ENCODE measurements at regions not wholly inside any gene's neighbourhood (a gene's known extent, or its start where the extent isn't known, plus 50 kb on each side); places are given as distances from the start of the nearest gene placed in this dataset.

DNA sequence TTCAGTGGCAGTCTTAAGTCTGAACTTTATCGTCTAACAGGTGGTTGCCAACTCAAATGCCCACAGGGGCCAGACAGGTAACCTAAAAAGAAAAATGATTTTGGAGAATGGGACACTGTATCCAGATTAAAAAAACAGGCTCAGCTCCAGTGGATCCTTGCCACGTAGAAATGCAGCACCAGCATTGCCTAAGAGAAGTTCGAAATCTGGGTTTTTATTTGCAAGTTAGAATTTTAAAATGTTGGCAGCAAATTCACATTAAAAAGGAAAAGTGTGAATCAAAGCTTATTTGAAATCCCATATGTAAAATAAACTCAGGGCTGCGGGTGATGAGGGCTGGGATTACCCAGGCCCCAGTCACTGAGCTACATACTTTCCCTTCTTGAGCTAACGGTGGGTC is 408.5 kb upstream of the SUCLG2 start:
- no peak overlapping the region for H3K4me3 ChIP-seq
- TF ChIP-seq POLR2AphosphoS5 (IDR thresholded peaks at IDR 0.05; ENCODE audit: borderline replicate concordance, low read depth, low read length) = no peak
- TF ChIP-seq FOXP2 (optimal IDR thresholded peaks at IDR 0.05; ENCODE audit: control extremely low read depth, extremely low read length, insufficient read depth) = no peak

DNA sequence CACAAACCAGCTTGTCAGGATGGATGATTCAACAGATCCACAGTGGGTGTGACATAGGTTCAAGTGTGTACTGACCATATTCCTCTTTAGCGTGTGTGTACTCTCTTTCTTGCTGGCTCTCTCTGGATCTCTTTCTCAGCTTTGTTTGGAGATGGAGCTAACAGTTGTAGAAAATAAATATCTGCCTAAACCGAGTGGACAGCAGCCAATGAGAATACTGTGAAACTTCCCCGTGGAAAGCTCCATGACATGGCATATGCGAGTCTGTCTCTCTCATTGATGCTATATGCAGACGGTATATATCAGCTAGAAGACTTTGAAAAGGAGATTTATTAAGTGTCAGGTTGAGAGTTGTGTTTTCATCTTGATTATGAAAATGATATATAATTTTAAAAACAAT is 406.5 kb upstream of the SUCLG2 start:
- Histone ChIP-seq H3K9me3 (ENCODE audit: low read depth, low read length) (no peaks in the 10 kb centered on the region), H3K27ac (no peak overlapping the region), H3K4me3 (no peak overlapping the region), H3K9ac (ENCODE audit: insufficient read length) (no peak overlapping the region), H3K36me3 (ENCODE audit: insufficient read depth, low read length) (no peaks in the 10 kb centered on the region)
- DNase-seq (ENCODE audit: low read depth, low spot score) = no peak
- TF ChIP-seq POLR2AphosphoS5 (IDR thresholded peaks at IDR 0.05; ENCODE audit: borderline replicate concordance, low read depth, low read length) (no peak), EZH2 (IDR thresholded peaks at IDR 0.05) (no peak), FOXP2 (optimal IDR thresholded peaks at IDR 0.05; ENCODE audit: control extremely low read depth, extremely low read length, insufficient read depth) (no peak)

More for the DNA sequence above, 408.5 kb upstream of the SUCLG2 start:
- Histone ChIP-seq H3K9me3 (ENCODE audit: low read depth, low read length) (no peaks in the 10 kb centered on the region), H3K36me3 (ENCODE audit: insufficient read depth, low read length) (no peaks in the 10 kb centered on the region), H3K9ac (ENCODE audit: insufficient read length) (no peak overlapping the region), H3K27ac (no peak overlapping the region)
- no peak for DNase-seq (ENCODE audit: low read depth, low spot score)

DNA sequence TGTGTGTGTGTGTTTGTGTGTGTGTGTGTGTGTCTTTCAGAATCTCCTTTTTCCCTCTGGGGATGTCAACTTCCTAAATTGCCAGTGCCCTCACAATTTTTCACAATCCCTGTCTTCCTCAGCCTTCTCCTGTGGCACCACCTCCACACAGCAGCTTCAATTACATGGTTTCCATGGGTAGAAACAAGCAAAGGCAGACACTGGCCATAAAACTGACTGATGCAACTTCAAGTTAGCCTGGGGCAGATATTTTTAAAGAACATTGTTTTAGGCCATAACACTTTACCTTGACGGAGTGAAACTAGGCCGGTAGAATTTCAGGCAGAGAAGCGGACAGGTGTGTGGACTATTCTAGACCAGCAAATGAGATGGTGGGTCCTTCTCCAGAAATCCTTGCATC is 405.8 kb upstream of the SUCLG2 start:
- Histone ChIP-seq H3K27ac (no peak overlapping the region), H3K9ac (ENCODE audit: insufficient read length) (no peak overlapping the region), H3K36me3 (ENCODE audit: insufficient read depth, low read length) (no peaks in the 10 kb centered on the region), H3K4me3 (no peak overlapping the region), H3K9me3 (ENCODE audit: low read depth, low read length) (no peaks in the 10 kb centered on the region)
- DNase-seq (ENCODE audit: low read depth, low spot score) = no peak
- TF ChIP-seq POLR2AphosphoS5 (IDR thresholded peaks at IDR 0.05; ENCODE audit: borderline replicate concordance, low read depth, low read length) (no peak), EZH2 (IDR thresholded peaks at IDR 0.05) (no peak)

DNA sequence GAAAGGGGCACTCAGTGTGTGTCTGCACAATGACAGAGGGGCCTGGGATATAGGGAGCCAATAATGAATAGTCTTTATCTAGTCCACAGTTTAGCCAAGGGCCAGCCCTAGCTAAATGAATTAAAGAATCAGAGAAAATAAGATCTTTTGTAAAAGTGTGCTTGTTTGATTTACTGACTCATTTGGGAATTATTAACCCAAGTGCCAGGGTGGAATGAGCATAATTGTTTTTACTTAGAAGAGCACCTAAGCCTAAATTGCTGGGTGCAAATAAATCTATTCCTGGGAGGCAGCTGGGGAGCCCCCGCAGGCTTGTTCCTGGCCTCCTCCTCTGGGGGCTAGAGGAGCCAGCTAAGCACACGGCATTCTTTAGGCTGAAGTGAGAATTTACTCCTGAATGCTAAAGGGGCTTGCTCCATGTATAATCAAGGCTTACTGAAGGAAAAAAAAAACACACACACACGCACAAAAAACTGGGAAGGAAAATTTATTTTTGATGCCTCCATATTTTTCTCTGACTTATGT is 405.3 kb upstream of the SUCLG2 start:
- Histone ChIP-seq H3K9ac (ENCODE audit: insufficient read length) (no peak overlapping the region), H3K36me3 (ENCODE audit: insufficient read depth, low read length) (no peaks in the 10 kb centered on the region), H3K27ac (no peak overlapping the region), H3K4me3 (no peak overlapping the region), H3K9me3 (ENCODE audit: low read depth, low read length) (no peaks in the 10 kb centered on the region)
- no peak for DNase-seq (ENCODE audit: low read depth, low spot score)
- no peak for TF ChIP-seq POLR2AphosphoS5 (IDR thresholded peaks at IDR 0.05; ENCODE audit: borderline replicate concordance, low read depth, low read length)
- TF ChIP-seq FOXP2 (optimal IDR thresholded peaks at IDR 0.05; ENCODE audit: control extremely low read depth, extremely low read length, insufficient read depth) = no peak
- no peak for TF ChIP-seq EZH2 (IDR thresholded peaks at IDR 0.05)

DNA sequence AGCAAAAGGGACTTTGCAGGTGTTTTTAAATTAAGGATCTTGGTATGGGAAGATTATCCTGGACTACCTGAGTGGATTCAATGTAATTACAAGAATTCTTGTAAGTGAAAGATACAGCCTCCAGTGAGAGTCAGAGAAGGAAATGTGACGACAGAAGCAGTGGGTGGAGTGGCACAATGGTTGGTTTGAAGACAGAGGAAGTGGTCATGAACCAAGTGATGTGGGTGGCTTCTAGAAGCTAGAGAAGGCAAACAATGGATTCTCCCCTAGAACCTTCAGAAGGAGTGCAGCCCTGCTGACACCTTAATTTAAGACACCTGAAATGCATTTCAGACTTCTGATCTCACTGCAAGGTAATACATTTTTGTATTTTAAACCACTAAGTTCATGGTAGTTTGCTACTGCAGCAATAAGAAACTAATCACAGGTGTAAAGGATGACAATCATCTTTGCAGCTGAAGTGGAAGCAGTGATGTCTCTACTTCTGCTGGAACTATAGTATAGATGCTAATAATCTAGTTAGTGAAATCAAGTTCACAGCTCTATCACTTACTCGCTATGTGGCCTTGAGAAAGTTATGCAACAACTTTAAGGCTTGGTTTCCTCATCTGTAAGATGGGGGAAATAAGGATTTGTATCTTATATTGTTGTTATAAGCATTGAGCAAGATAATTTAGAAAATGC is 403.4 kb upstream of the SUCLG2 start:
- Histone ChIP-seq H3K4me3 (no peak overlapping the region), H3K27ac (no peak overlapping the region), H3K36me3 (ENCODE audit: insufficient read depth, low read length) (no peaks in the 10 kb centered on the region), H3K9me3 (ENCODE audit: low read depth, low read length) (no peaks in the 10 kb centered on the region), H3K9ac (ENCODE audit: insufficient read length) (no peak overlapping the region)
- no peak for DNase-seq (ENCODE audit: low read depth, low spot score)
- no peak for TF ChIP-seq POLR2AphosphoS5 (IDR thresholded peaks at IDR 0.05; ENCODE audit: borderline replicate concordance, low read depth, low read length)
- no peak for TF ChIP-seq EZH2 (IDR thresholded peaks at IDR 0.05)
- no peak for TF ChIP-seq FOXP2 (optimal IDR thresholded peaks at IDR 0.05; ENCODE audit: control extremely low read depth, extremely low read length, insufficient read depth)

DNA sequence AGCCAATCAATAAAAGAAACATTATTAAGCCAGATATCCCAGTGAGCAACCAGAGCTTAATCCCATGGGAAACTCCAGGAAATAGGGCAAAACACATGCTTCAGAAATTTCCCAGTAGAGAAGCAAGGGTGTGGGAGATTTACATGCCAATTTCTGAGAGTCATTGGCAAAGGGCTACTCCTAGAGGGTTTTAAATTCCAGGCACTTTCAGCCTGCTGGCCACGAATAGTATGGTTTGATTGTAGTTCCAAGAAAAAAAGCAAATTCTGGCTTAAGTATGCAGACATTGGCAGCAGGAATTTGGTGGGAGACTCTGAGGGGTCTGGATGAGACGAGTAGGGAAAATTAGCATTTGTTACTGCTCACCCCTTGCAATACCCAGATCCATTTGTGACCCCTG is 402.1 kb upstream of the SUCLG2 start:
- Histone ChIP-seq H3K4me3 (no peak overlapping the region), H3K36me3 (ENCODE audit: insufficient read depth, low read length) (no peaks in the 10 kb centered on the region), H3K9me3 (ENCODE audit: low read depth, low read length) (no peaks in the 10 kb centered on the region), H3K9ac (ENCODE audit: insufficient read length) (no peak overlapping the region), H3K27ac (no peak overlapping the region)
- DNase-seq (ENCODE audit: low read depth, low spot score) = no peak
- no peak for TF ChIP-seq POLR2AphosphoS5 (IDR thresholded peaks at IDR 0.05; ENCODE audit: borderline replicate concordance, low read depth, low read length)

DNA sequence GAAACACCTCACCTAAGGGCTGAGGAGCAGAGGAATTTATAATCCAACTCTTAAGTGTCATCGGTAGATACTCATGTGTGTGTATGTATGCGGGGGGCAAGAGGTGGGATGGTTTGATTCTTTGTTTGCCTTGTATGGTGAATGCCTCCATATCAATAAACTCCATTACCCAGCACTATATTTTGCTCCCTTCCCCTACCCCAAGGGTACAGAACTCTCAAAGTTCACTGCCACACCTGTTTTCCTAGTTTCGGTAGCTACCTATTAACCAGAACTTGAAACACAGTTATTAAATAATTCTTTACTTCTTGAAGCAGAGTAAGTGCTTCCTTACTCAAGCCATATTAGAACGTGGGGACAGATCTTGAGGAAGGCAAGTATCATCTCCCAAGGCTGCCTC is 400.8 kb upstream of the SUCLG2 start:
- Histone ChIP-seq H3K9ac (ENCODE audit: insufficient read length) (no peak overlapping the region), H3K9me3 (ENCODE audit: low read depth, low read length) (no peaks in the 10 kb centered on the region), H3K27ac (no peak overlapping the region), H3K4me3 (no peak overlapping the region), H3K36me3 (ENCODE audit: insufficient read depth, low read length) (no peaks in the 10 kb centered on the region)
- TF ChIP-seq POLR2AphosphoS5 (IDR thresholded peaks at IDR 0.05; ENCODE audit: borderline replicate concordance, low read depth, low read length) = no peak
- no peak for TF ChIP-seq FOXP2 (optimal IDR thresholded peaks at IDR 0.05; ENCODE audit: control extremely low read depth, extremely low read length, insufficient read depth)
- no peak for TF ChIP-seq EZH2 (IDR thresholded peaks at IDR 0.05)
- no peak for DNase-seq (ENCODE audit: low read depth, low spot score)

DNA sequence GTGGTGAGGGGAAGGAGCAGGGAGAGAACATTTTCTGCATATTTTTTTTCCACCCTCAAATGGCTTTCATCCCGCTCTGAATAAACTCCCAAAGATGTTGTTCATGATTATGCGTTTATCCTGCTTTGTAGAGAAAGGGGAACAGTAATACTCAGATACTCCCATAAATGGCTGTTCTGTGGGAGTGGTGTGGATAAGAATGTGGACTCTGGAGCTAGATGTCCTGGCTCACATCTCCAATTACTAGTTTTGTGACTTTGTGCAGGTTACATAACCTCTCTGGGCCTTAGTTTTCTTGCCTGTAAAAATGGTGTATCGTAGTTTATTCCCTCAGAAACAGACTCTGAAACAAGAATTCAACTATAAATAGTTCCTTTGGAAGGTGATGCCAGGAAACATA is 395.4 kb upstream of the SUCLG2 start:
- H3K9me3 ChIP-seq (ENCODE audit: low read depth, low read length) = no peaks in the 10 kb centered on the region
- H3K9ac ChIP-seq (ENCODE audit: insufficient read length) = no peak overlapping the region
- TF ChIP-seq EZH2 (IDR thresholded peaks at IDR 0.05) = no peak
- no peak for TF ChIP-seq POLR2AphosphoS5 (IDR thresholded peaks at IDR 0.05; ENCODE audit: borderline replicate concordance, low read depth, low read length)
- no peak for TF ChIP-seq FOXP2 (optimal IDR thresholded peaks at IDR 0.05; ENCODE audit: control extremely low read depth, extremely low read length, insufficient read depth)
- DNase-seq (ENCODE audit: low read depth, low spot score) = no peak
- no peak overlapping the region for H3K27ac ChIP-seq
- no peaks in the 10 kb centered on the region for H3K36me3 ChIP-seq (ENCODE audit: insufficient read depth, low read length)
- no peak overlapping the region for H3K4me3 ChIP-seq

DNA sequence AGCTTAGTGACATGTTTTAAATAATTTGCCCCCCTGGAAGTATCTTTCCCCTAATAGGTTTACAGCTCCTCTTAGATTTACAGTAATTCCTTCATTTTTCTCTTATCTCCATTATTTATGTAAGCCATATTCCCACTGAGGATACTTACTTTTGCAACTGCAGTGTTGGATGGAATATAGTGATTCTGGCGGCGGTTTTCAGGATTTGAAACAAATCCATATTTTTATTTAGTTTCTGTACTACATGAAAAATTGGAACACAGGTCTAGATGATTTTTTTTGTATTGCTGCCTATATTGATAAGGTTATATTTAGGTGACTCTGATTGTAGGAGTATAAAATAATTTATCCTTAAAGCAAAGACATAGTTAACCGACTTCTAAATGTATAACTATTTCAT is 391.6 kb upstream of the SUCLG2 start:
- DNase-seq (ENCODE audit: low read depth, low spot score) = no peak
- Histone ChIP-seq H3K9me3 (ENCODE audit: low read depth, low read length) (no peaks in the 10 kb centered on the region), H3K36me3 (ENCODE audit: insufficient read depth, low read length) (no peaks in the 10 kb centered on the region), H3K4me3 (no peak overlapping the region), H3K9ac (ENCODE audit: insufficient read length) (no peak overlapping the region), H3K27ac (no peak overlapping the region)
- TF ChIP-seq POLR2AphosphoS5 (IDR thresholded peaks at IDR 0.05; ENCODE audit: borderline replicate concordance, low read depth, low read length) = no peak
- no peak for TF ChIP-seq FOXP2 (optimal IDR thresholded peaks at IDR 0.05; ENCODE audit: control extremely low read depth, extremely low read length, insufficient read depth)
- TF ChIP-seq EZH2 (IDR thresholded peaks at IDR 0.05) = no peak
